ENCODE measurements at regions not wholly inside any gene's neighbourhood (a gene's known extent, or its start where the extent isn't known, plus 50 kb on each side); places are given as distances from the start of the nearest gene placed in this dataset.

- TF ChIP-seq, protein P1, sequence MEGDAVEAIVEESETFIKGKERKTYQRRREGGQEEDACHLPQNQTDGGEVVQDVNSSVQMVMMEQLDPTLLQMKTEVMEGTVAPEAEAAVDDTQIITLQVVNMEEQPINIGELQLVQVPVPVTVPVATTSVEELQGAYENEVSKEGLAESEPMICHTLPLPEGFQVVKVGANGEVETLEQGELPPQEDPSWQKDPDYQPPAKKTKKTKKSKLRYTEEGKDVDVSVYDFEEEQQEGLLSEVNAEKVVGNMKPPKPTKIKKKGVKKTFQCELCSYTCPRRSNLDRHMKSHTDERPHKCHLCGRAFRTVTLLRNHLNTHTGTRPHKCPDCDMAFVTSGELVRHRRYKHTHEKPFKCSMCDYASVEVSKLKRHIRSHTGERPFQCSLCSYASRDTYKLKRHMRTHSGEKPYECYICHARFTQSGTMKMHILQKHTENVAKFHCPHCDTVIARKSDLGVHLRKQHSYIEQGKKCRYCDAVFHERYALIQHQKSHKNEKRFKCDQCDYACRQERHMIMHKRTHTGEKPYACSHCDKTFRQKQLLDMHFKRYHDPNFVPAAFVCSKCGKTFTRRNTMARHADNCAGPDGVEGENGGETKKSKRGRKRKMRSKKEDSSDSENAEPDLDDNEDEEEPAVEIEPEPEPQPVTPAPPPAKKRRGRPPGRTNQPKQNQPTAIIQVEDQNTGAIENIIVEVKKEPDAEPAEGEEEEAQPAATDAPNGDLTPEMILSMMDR (conservative IDR thresholded peaks at IDR 0.05; ENCODE audit: low read depth, low read length), result no peak
- DNase-seq (ENCODE audit: low read depth), result no peak
- no peak overlapping the region for H3K4me3 ChIP-seq (ENCODE audit: low read depth, low read length)
Observed at GRCh38 chr5:107325866-107326265, 344.9 kb downstream of the EFNA5 start.

DNA sequence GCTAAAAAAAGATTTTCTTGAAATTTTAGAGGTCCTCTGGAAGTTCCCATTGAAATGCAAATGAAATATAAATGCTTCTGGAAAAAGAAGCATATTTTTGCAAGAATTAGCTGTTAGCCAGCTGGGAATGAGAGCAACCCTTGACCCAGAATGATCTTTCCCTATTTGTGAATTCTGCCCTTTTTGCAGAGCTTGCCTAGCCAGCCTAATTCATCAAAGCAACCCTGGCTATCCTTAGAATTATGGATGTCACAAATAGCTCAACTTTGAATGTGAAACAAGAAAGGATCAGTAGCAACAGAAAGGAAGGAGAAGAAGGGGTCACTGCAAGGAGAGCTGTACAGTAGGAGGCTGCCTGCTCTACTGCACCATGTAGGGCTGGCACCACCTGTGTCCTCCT, 345.9 kb downstream of the EFNA5 start:
- no peak overlapping the region for H3K4me3 ChIP-seq (ENCODE audit: low read depth, low read length)
- no peak for DNase-seq (ENCODE audit: low read depth)
- TF ChIP-seq, protein P1 (conservative IDR thresholded peaks at IDR 0.05; ENCODE audit: low read depth, low read length), result no peak

DNA sequence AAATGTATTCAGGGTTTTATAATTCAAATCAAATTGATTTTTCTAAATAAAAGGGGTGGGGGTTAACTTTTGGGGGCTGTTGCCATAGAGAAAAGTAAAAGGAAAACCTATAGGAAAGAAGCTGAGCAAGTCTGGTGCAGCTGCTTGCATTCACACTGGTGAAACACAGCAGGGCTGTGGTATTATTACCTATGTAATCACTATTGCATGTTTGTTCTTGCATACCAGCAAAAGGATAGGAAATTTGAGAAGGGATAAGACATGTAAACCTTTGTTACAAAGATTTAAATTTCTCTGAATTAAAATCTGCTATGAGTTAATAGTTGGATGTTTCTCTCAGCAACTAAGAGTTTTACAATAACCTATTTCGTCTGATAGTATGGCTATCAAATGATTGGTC, 346.7 kb downstream of the EFNA5 start:
- H3K4me3 ChIP-seq (ENCODE audit: low read depth, low read length), result no peak overlapping the region
- DNase-seq (ENCODE audit: low read depth), result peak; percentile 34
- TF ChIP-seq, protein P1 (conservative IDR thresholded peaks at IDR 0.05; ENCODE audit: low read depth, low read length), result no peak

GRCh38 chr5:107323536-107323935, 347.2 kb downstream of the EFNA5 start:
- no peak for DNase-seq (ENCODE audit: low read depth)

DNA sequence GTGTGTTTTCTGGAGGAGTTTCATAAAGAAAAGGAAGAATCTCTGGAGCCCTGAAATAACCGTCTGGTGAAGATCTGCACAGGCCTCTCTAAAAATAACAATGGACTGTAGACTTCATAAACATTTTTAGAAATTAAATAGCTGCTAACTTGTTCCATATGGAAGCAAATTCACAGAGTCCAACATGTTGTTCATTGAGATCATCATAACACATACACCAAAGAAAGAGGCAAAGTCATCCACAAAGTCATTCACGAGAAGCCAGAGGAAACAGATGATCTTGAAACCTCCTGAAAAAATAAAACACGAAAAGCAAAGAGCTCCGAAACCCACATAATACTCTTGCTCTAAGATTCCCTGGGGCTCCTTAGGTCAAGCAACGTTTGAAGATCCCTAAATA, 347.8 kb downstream of the EFNA5 start:
- DNase-seq (ENCODE audit: low read depth), result no peak
- H3K4me3 ChIP-seq (ENCODE audit: low read depth, low read length), result no peak overlapping the region
- TF ChIP-seq, protein P1 (conservative IDR thresholded peaks at IDR 0.05; ENCODE audit: low read depth, low read length), result no peak

More at GRCh38 chr5:107323536-107323935, 347.2 kb downstream of the EFNA5 start:
- TF ChIP-seq, protein P1 (conservative IDR thresholded peaks at IDR 0.05; ENCODE audit: low read depth, low read length), result no peak
- H3K4me3 ChIP-seq (ENCODE audit: low read depth, low read length), result no peak overlapping the region

DNA sequence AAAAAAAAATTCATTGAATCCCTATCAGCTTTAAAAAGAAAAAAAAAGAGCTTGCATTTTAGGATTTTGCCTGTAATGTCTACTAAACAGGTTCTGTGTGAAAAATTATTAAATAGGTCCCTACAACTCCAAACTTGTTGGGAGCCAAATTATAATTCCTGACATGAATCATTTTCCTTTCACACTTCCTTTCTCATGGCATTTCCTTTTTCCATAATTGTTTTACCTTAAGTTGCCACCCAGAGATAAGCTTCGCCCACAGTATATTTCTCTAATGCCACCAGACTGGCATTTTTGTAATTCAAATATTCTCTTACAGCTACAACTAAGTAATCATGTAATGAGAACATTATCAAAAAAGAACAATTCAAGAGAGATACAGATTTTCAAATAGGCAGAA, 348.8 kb downstream of the EFNA5 start:
- no peak overlapping the region for H3K4me3 ChIP-seq (ENCODE audit: low read depth, low read length)
- TF ChIP-seq, protein P1 (conservative IDR thresholded peaks at IDR 0.05; ENCODE audit: low read depth, low read length), result no peak
- DNase-seq (ENCODE audit: low read depth), result no peak

- TF ChIP-seq, protein P1 (conservative IDR thresholded peaks at IDR 0.05; ENCODE audit: low read depth, low read length), result no peak
- H3K4me3 ChIP-seq (ENCODE audit: low read depth, low read length), result no peak overlapping the region
- DNase-seq (ENCODE audit: low read depth), result no peak
Observed at GRCh38 chr5:107320846-107321245, 349.9 kb downstream of the EFNA5 start.

Measured in choroid plexus epithelial cell (primary cell).